ENCODE measurements at regions not wholly inside any gene's neighbourhood (a gene's known extent, or its start where the extent isn't known, plus 50 kb on each side); places are given as distances from the start of the nearest gene placed in this dataset.

DNA sequence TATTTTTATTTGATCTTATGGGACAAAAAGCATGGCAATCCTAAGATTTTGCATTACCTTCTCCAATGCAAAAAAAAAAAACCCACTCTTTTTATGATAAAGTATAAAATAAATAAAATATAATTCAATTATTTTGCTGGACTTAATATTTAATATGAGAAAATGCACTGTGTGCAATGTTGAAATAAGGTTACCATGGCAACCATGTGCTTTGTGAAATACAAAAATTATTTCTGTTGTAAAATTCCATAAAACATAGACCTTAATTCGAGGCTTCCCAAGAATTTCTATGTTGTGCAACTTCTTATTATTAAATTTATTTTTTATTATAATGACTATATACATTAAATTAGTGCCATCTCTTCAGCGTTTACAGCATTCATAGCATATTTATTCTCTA lies 989.5 kb downstream of the MRPL39 start:
- CTCF ChIA-PET: no interaction called here
- TF ChIP-seq POLR2AphosphoS5 (IDR thresholded peaks at IDR 0.05; ENCODE audit: insufficient read depth, low read depth, low read length) (no peak), JUN (IDR thresholded peaks at IDR 0.05; ENCODE audit: borderline replicate concordance, insufficient read depth, insufficient read length, low read depth) (no peak), MYC (IDR thresholded peaks at IDR 0.05; ENCODE audit: low read depth, low read length) (no peak), FOS (IDR thresholded peaks at IDR 0.05; ENCODE audit: borderline replicate concordance, insufficient read depth, low read length) (no peak), EZH2 (IDR thresholded peaks at IDR 0.05; ENCODE audit: borderline replicate concordance, low read depth, low read length, severe bottlenecking) (no peak), GATA2 (IDR thresholded peaks at IDR 0.05; ENCODE audit: insufficient read depth, insufficient read length, low read depth, low read length) (no peak), POLR2A (IDR thresholded peaks at IDR 0.05; ENCODE audit: low read depth, low read length) (no peak)
- TF ChIP-seq, protein P1, sequence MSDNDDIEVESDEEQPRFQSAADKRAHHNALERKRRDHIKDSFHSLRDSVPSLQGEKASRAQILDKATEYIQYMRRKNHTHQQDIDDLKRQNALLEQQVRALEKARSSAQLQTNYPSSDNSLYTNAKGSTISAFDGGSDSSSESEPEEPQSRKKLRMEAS (IDR thresholded peaks at IDR 0.05; ENCODE audit: insufficient read depth, insufficient read length): no peak
- TF ChIP-seq, protein P2, sequence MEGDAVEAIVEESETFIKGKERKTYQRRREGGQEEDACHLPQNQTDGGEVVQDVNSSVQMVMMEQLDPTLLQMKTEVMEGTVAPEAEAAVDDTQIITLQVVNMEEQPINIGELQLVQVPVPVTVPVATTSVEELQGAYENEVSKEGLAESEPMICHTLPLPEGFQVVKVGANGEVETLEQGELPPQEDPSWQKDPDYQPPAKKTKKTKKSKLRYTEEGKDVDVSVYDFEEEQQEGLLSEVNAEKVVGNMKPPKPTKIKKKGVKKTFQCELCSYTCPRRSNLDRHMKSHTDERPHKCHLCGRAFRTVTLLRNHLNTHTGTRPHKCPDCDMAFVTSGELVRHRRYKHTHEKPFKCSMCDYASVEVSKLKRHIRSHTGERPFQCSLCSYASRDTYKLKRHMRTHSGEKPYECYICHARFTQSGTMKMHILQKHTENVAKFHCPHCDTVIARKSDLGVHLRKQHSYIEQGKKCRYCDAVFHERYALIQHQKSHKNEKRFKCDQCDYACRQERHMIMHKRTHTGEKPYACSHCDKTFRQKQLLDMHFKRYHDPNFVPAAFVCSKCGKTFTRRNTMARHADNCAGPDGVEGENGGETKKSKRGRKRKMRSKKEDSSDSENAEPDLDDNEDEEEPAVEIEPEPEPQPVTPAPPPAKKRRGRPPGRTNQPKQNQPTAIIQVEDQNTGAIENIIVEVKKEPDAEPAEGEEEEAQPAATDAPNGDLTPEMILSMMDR (IDR thresholded peaks at IDR 0.05; ENCODE audit: extremely low read depth in 1 of 2, insufficient read depth in 1 of 2, low read depth in 1 of 2, low read length in 2 of 2): no peak
- no TSS peak for BruUV-seq (replicated peaks)

More for the DNA sequence above, 989.5 kb downstream of the MRPL39 start:
- no peak for DNase-seq (ENCODE audit: low read depth, low spot score)
- H3K27me3 ChIP-seq (ENCODE audit: control insufficient read depth in 2 of 2, insufficient read depth in 2 of 2, low read length in 2 of 2): no peaks in the 10 kb centered on the region
- no peaks in the 10 kb centered on the region for H3K36me3 ChIP-seq (ENCODE audit: control insufficient read depth in 2 of 2, extremely low read depth in 1 of 2, insufficient read depth in 2 of 2, low read length in 2 of 2)
- H3K9me3 ChIP-seq (replicated peaks; ENCODE audit: control insufficient read depth, insufficient read depth, low read length): no peaks in the 10 kb centered on the region
- intact Hi-C loops (cut with micrococcal nuclease): no loop called here
- H3K9ac ChIP-seq (replicated peaks; ENCODE audit: extremely low read depth, insufficient read depth, low read length): no peak overlapping the region
- no peaks in the 10 kb centered on the region for H3K79me2 ChIP-seq (ENCODE audit: control insufficient read depth, insufficient read depth, low read length)
- H4K20me1 ChIP-seq (replicated peaks; ENCODE audit: control insufficient read depth, extremely low read depth, insufficient read depth, low read length): no peaks in the 10 kb centered on the region
- no peak overlapping the region for H2AFZ ChIP-seq (ENCODE audit: low read depth, low read length)
- POLR2A ChIA-PET: no interaction called here
- H3K9me1 ChIP-seq (replicated peaks; ENCODE audit: control insufficient read depth, extremely low read depth, insufficient read depth, low read length): no peaks in the 10 kb centered on the region
- no peak overlapping the region for H3K4me2 ChIP-seq (ENCODE audit: insufficient read depth, low read length)
- H3K27ac ChIP-seq (ENCODE audit: insufficient read depth, low read depth, low read length): no peak overlapping the region
- dilution Hi-C loops (cut with MboI; ENCODE audit: extremely low pct_ligation_motif_present, low sequenced_read_pairs): no loop called here
- no peak for FAIRE-seq
- no peaks in the 10 kb centered on the region for H3K4me1 ChIP-seq (ENCODE audit: control insufficient read depth, extremely low read depth, insufficient read depth, low read length)
- no peak overlapping the region for H3K4me3 ChIP-seq (replicated peaks in 1 of 3; ENCODE audit: insufficient read depth in 1 of 3, low read depth in 1 of 3, low read length in 3 of 3)

All from endothelial cell of umbilical vein (primary cell).